Panc1 (cell line): ENCODE measurements at regions not wholly inside any gene's neighbourhood (a gene's known extent, or its start where the extent isn't known, plus 50 kb on each side); places are given as distances from the start of the nearest gene placed in this dataset.

Source experiments
- CTCF ChIP-seq: fragments of 450-650 bp; IDR thresholded peaks from 2 replicates; pipeline ENCODE4 v1.5.1; 2017; ENCODE audit warnings: mild to moderate bottlenecking
- POLR2AphosphoS5 ChIP-seq: IDR thresholded peaks from 2 replicates; pipeline ENCODE4 v1.6.1; 2012; ENCODE audit warnings: mild to moderate bottlenecking, low read depth, low read length, moderate library complexity
- REST ChIP-seq, 2 experiments: IDR thresholded peaks; 2 replicates each; pipeline ENCODE4 v1.6.1; 2011 to 2012; ENCODE audit warnings: low read depth in 2 of 2, control low read depth in 1 of 2, low read length in 1 of 2, mild to moderate bottlenecking in 1 of 2, moderate library complexity in 1 of 2; ENCODE audit not compliant: insufficient read depth in 1 of 2
- SIN3A ChIP-seq: IDR thresholded peaks from 2 replicates; pipeline ENCODE4 v1.6.1; 2012; ENCODE audit warnings: low read depth, mild to moderate bottlenecking, low read length, moderate library complexity, borderline replicate concordance; ENCODE audit not compliant: insufficient read depth

- TF ChIP-seq POLR2AphosphoS5 = no peak
- TF ChIP-seq CTCF = no peak
- no peak for TF ChIP-seq REST (IDR thresholded peaks at IDR 0.05; ENCODE audit: insufficient read depth in 1 of 2, low read depth in 2 of 2, low read length in 1 of 2)
- TF ChIP-seq SIN3A = no peak
Observed at GRCh38 chr4:59063015-59063720, 1953.0 kb upstream of the IGFBP7 start.
